OCI-M2 (cell line): ENCODE measurements at regions not wholly inside any gene's neighbourhood (a gene's known extent, or its start where the extent isn't known, plus 50 kb on each side); places are given as distances from the start of the nearest gene placed in this dataset.

ENCODE experiments used
- DNase-seq: peaks from one replicate; lab custom pipeline; 2025; ENCODE audit not compliant: unreplicated experiment; lab: John Stamatoyannopoulos, UW

GRCh38 chr3:148128136-148128535, 569.6 kb upstream of the AGTR1 start:
- no peak for DNase-seq

- no peak for DNase-seq
Measured at GRCh38 chr3:148131990-148132638, 565.6 kb upstream of the AGTR1 start.

GRCh38 chr3:148136816-148137215, 560.9 kb upstream of the AGTR1 start:
- DNase-seq, result no peak

- no peak for DNase-seq
Measured at GRCh38 chr3:148146241-148146640, 551.5 kb upstream of the AGTR1 start.

- DNase-seq, result no peak
Measured at GRCh38 chr3:148146947-148147826, 550.5 kb upstream of the AGTR1 start.

GRCh38 chr3:148147903-148148302, 549.8 kb upstream of the AGTR1 start:
- DNase-seq, result no peak

GRCh38 chr3:148149556-148149955, 548.1 kb upstream of the AGTR1 start:
- no peak for DNase-seq

GRCh38 chr3:148150141-148150540, 547.6 kb upstream of the AGTR1 start:
- DNase-seq, result no peak

GRCh38 chr3:148158210-148158609, 539.5 kb upstream of the AGTR1 start:
- no peak for DNase-seq

GRCh38 chr3:148162132-148162531, 535.6 kb upstream of the AGTR1 start:
- no peak for DNase-seq

- DNase-seq, result no peak
Measured at GRCh38 chr3:148168347-148168746, 529.4 kb upstream of the AGTR1 start.

GRCh38 chr3:148173851-148174250, 523.9 kb upstream of the AGTR1 start:
- no peak for DNase-seq

GRCh38 chr3:148175214-148175613, 522.5 kb upstream of the AGTR1 start:
- DNase-seq, result no peak

GRCh38 chr3:148178503-148178902, 519.2 kb upstream of the AGTR1 start:
- DNase-seq, result no peak

GRCh38 chr3:148184798-148185197, 512.9 kb upstream of the AGTR1 start:
- no peak for DNase-seq

GRCh38 chr3:148186881-148187280, 510.8 kb upstream of the AGTR1 start:
- no peak for DNase-seq

GRCh38 chr3:148187296-148187695, 510.4 kb upstream of the AGTR1 start:
- DNase-seq, result no peak

GRCh38 chr3:148190441-148190990, 507.2 kb upstream of the AGTR1 start:
- DNase-seq, result no peak

GRCh38 chr3:148191966-148192365, 505.7 kb upstream of the AGTR1 start:
- no peak for DNase-seq

- no peak for DNase-seq
Measured at GRCh38 chr3:148197061-148197460, 500.6 kb upstream of the AGTR1 start.

GRCh38 chr3:148202386-148202785, 495.3 kb upstream of the AGTR1 start:
- DNase-seq, result peak; percentile 9
